PFSK-1 (cell line): ENCODE measurements at regions not wholly inside any gene's neighbourhood (a gene's known extent, or its start where the extent isn't known, plus 50 kb on each side); places are given as distances from the start of the nearest gene placed in this dataset.

Experiments
- FOXP2 ChIP-seq: optimal IDR thresholded peaks from 2 replicates; pipeline ENCODE3; 2011; ENCODE audit warnings: borderline replicate concordance, control low read depth, inconsistent platforms; ENCODE audit not compliant: insufficient read depth; ENCODE audit errors: extremely low read length, extremely low read depth
- POLR2AphosphoS5 ChIP-seq: IDR thresholded peaks from 2 replicates; pipeline ENCODE4 v1.6.1; 2012; ENCODE audit warnings: low read depth, mild to moderate bottlenecking, control low read depth, low read length, moderate library complexity
- SIN3A ChIP-seq: IDR thresholded peaks from 2 replicates; pipeline ENCODE4 v1.6.1; 2012; ENCODE audit warnings: mild to moderate bottlenecking, low read length, moderate library complexity, borderline replicate concordance; ENCODE audit not compliant: insufficient read depth
- TAF1 ChIP-seq: IDR thresholded peaks from 2 replicates; pipeline ENCODE4 v1.6.1; 2012; ENCODE audit warnings: low read length, control low read depth, borderline replicate concordance; ENCODE audit not compliant: insufficient read depth
- TF ChIP-seq, protein P1 (sequence below), 2 experiments: IDR thresholded peaks; 2 replicates each; pipeline versions ENCODE4 v1.6.1 to v1.8.0; 2011 to 2012; ENCODE audit warnings: low read depth in 2 of 2, low read length in 2 of 2, control low read depth in 1 of 2, inconsistent platforms in 1 of 2, mild to moderate bottlenecking in 1 of 2, moderate library complexity in 1 of 2; ENCODE audit not compliant: insufficient read depth in 1 of 2

DNA sequence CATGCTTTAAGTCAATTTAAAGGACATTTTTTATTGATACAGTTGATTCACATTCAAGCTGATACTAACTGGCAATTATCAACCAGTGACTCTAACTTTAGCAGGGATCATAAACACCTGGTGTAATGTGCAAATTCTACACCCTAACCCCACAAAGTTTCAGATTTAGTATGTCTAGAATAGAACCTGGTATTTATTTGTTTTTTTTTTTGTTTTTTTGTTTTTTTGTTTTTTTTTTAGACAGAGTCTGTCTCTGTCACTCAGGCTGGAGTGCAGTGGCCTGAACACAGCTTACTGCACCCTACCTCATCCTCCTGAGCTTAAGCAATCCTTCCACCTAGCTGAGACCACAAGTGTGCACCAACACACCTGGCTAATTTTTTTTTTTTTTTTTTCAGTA, 311.2 kb upstream of the SEMA6A start:
- TF ChIP-seq SIN3A, result no peak
- TF ChIP-seq POLR2AphosphoS5, result no peak
- no peak for TF ChIP-seq TAF1
- TF ChIP-seq FOXP2, result no peak
- TF ChIP-seq, protein P1, sequence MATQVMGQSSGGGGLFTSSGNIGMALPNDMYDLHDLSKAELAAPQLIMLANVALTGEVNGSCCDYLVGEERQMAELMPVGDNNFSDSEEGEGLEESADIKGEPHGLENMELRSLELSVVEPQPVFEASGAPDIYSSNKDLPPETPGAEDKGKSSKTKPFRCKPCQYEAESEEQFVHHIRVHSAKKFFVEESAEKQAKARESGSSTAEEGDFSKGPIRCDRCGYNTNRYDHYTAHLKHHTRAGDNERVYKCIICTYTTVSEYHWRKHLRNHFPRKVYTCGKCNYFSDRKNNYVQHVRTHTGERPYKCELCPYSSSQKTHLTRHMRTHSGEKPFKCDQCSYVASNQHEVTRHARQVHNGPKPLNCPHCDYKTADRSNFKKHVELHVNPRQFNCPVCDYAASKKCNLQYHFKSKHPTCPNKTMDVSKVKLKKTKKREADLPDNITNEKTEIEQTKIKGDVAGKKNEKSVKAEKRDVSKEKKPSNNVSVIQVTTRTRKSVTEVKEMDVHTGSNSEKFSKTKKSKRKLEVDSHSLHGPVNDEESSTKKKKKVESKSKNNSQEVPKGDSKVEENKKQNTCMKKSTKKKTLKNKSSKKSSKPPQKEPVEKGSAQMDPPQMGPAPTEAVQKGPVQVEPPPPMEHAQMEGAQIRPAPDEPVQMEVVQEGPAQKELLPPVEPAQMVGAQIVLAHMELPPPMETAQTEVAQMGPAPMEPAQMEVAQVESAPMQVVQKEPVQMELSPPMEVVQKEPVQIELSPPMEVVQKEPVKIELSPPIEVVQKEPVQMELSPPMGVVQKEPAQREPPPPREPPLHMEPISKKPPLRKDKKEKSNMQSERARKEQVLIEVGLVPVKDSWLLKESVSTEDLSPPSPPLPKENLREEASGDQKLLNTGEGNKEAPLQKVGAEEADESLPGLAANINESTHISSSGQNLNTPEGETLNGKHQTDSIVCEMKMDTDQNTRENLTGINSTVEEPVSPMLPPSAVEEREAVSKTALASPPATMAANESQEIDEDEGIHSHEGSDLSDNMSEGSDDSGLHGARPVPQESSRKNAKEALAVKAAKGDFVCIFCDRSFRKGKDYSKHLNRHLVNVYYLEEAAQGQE (IDR thresholded peaks at IDR 0.05; ENCODE audit: insufficient read depth in 1 of 2, low read depth in 2 of 2, low read length in 2 of 2), result no peak

DNA sequence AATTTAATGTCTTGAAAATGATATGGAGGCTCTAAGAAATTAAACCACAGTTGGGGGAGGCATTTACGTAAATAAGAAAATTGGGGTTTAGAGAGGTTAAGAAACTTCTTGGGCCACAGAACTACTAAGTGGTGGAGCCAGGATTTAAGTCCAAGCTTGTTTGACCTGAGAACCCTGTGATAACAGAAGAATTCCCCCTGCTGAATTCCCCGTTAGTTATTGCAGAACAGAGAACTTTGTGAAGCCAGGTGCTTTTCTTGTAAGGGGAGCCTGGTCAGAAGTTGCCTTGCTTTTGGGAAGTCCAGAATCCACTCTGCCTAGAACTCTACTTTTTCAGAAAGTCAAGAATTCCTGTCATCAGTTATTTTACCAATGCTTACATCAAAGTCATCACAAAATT, 309.3 kb upstream of the SEMA6A start:
- TF ChIP-seq SIN3A (no peak), FOXP2 (no peak), POLR2AphosphoS5 (no peak), TAF1 (no peak)
- TF ChIP-seq, protein P1 (IDR thresholded peaks at IDR 0.05; ENCODE audit: insufficient read depth in 1 of 2, low read depth in 2 of 2, low read length in 2 of 2), result no peak

DNA sequence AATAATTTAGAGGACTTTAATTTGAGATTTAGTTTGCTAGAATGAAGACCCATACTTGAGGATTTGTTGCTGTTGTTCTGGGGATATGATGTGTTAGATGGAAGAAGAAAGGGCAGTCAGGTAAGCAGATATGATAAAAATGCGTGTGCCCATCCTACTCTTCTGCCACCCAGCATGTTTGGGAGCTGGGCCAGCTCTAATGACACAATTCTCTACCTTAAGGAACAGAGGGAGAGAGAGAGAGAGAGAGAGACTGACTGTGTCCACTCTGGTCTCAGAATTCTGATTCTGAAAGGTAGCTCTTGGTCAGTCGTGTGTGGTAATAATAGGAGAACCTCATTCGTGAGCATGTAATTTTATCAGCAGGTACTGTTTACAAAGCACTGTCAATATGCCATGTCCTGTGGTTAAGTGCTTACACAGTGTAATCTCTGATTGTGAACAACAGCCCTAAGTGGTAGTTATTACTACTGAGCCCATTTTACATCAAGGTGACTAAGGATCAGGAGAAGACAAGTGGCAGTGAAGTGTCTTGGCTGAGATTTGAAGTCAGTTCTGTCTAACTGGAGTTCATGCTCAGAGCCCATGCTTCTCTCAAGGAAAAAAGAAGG, 307.4 kb upstream of the SEMA6A start:
- TF ChIP-seq, protein P1 (IDR thresholded peaks at IDR 0.05; ENCODE audit: insufficient read depth in 1 of 2, low read depth in 2 of 2, low read length in 2 of 2), result no peak
- no peak for TF ChIP-seq SIN3A
- TF ChIP-seq TAF1, result no peak
- TF ChIP-seq POLR2AphosphoS5, result no peak
- TF ChIP-seq FOXP2, result no peak

DNA sequence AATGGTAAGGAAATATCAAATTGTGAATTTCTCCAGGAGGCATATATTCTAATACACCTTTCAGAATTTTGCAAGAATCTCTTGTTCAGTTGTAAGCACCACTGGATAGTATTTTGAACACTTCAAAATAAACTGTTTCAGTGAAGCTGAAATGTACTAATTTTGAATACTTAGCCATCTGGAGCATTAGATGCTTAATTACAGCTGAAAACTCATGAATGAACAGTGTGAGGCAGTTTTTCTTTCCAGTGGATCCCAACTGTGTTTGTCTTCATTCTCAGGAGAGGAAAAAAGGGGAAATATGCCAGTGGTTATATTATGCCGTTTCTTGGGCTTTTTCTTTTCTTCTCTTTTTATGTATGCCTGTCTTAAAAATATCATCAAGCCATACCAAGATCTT, 306.0 kb upstream of the SEMA6A start:
- no peak for TF ChIP-seq TAF1
- TF ChIP-seq SIN3A, result no peak
- TF ChIP-seq FOXP2, result no peak
- no peak for TF ChIP-seq POLR2AphosphoS5
- TF ChIP-seq, protein P1 (IDR thresholded peaks at IDR 0.05; ENCODE audit: insufficient read depth in 1 of 2, low read depth in 2 of 2, low read length in 2 of 2), result no peak

DNA sequence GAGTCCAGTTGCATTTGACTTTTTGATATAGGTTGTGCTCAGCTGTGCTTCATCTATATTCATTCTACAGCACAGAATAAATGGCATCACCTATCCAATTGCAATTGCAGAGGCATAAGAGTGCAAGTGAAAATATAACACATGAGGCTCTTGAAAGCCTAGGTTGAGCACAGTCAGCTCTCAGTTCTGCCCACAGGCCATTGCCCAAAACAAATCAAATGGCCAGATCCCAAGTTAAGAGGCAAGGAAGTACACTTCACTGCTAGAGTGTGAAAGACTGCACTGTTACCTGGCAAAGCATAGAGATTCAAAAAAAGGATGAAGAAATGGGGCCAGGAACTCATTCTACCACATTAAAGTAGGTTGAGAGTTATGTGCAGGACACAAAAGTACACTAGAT, 305.5 kb upstream of the SEMA6A start:
- TF ChIP-seq POLR2AphosphoS5 (no peak), FOXP2 (no peak), TAF1 (no peak), SIN3A (no peak)
- TF ChIP-seq, protein P1 (IDR thresholded peaks at IDR 0.05; ENCODE audit: insufficient read depth in 1 of 2, low read depth in 2 of 2, low read length in 2 of 2), result no peak
